ENCODE measurements at regions not wholly inside any gene's neighbourhood (a gene's known extent, or its start where the extent isn't known, plus 50 kb on each side); places are given as distances from the start of the nearest gene placed in this dataset.

DNA sequence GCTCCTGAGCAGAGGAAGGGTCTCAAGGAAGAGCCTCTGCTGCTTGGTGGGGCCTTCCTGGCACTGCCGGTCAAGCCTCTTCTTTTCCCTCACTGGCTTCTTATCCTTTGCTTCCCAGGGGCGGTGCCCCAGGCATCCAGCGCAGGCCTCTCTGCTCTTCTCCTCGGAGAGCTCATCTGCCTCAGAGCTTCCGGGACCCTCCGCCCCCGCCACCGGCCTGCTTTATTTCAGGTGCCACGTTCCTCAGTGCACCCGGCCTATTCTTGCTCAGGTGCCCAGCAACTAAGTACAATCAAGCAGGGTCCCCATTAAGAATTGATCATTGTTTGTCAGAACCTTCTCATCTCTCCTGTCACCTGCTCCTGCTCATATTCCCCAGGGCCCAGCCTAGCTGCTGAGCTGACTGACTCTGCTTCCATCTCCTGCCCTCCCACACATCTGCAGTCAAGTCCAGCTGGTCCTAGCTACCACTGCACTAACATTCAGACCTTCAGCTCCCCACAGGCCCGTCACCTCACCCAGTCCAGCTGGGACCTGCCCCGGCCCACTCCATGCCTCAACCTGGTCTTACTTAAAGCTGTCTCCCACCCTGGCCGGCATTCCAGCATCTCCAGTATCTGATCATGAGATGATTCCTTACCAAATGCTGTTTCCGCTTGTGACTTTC, 114.3 kb upstream of the BOD1 start:
- CTCF ChIA-PET, result no interaction called here
- Histone ChIP-seq H3K79me1 (ENCODE audit: low read depth in 1 of 2, low read length in 2 of 2) (no peaks in the 10 kb centered on the region), H2AK9ac (replicated peaks; ENCODE audit: low read depth, low read length, poor library complexity) (no peak overlapping the region), H3K36me3 (ENCODE audit: control insufficient read depth, insufficient read depth, low read length) (no peaks in the 10 kb centered on the region), H3K9me3 (ENCODE audit: control insufficient read depth, insufficient read depth, low read length) (peaks cover 2% of the 10 kb centered on the region; the same call in 1 of the 2 replicates), H2BK5ac (ENCODE audit: low read depth, low read length, poor library complexity, severe bottlenecking) (no peak overlapping the region), H4K5ac (ENCODE audit: low read depth, low read length) (no peak overlapping the region), H3K4me1 (ENCODE audit: control insufficient read depth, insufficient read depth, low read length) (no peaks in the 10 kb centered on the region), H4K91ac (ENCODE audit: insufficient read depth, low read depth, low read length) (no peak overlapping the region), H4K8ac (ENCODE audit: low read depth in 2 of 2, low read length in 2 of 2) (no peak overlapping the region), H3K18ac (ENCODE audit: low read depth, low read length) (no peak overlapping the region), H2BK15ac (ENCODE audit: low read depth, low read length) (no peak overlapping the region), H3K4me3 (ENCODE audit: insufficient read depth, low read depth, low read length) (no peak overlapping the region), H3K4me2 (ENCODE audit: low read depth, low read length) (no peak overlapping the region), H3K56ac (ENCODE audit: extremely low read depth, insufficient read depth, low read length) (no peak overlapping the region), H3K23ac (ENCODE audit: low read depth, low read length) (no peak overlapping the region), H3K4ac (ENCODE audit: low read depth, low read length) (no peak overlapping the region), H3K27ac (ENCODE audit: insufficient read depth, low read length) (no peak overlapping the region), H3K14ac (replicated peaks; ENCODE audit: low read depth, low read length) (no peak overlapping the region), H2BK20ac (ENCODE audit: low read depth, low read length) (no peak overlapping the region), H3K27me3 (ENCODE audit: control insufficient read depth, insufficient read depth, low read length) (peaks cover 21% of the 10 kb centered on the region), H3K9me1 (ENCODE audit: insufficient read depth, low read length) (no peaks in the 10 kb centered on the region), H4K20me1 (ENCODE audit: insufficient read depth, low read length) (no peaks in the 10 kb centered on the region), H2AK5ac (ENCODE audit: low read depth, low read length) (no peak overlapping the region), H2AFZ (replicated peaks; ENCODE audit: low read length, poor library complexity) (no peak overlapping the region), H2BK120ac (ENCODE audit: low read depth, low read length) (no peak overlapping the region), H3K9ac (ENCODE audit: low read depth, low read length) (no peak overlapping the region)
- WGBS, 2 experiments (ENCODE audit: extremely low coverage in 2 of 2, insufficient read length in 1 of 2), result 78% methylated on average over 7 of the region's 14 CpGs; no CpG with 5 or more reads in 1 of the 2 experiments
- dilution Hi-C loops (cut with HindIII; ENCODE audit: low sequenced_read_pairs, unreplicated experiment), result no loop called here
- BruUV-seq (replicated peaks), result no TSS peak
- POLR2A ChIA-PET (ENCODE audit: unreplicated experiment), result no interaction called here
- intact Hi-C loops (cut with micrococcal nuclease), result no loop called here
- DNase-seq (no peak), ATAC-seq (ENCODE audit: low read depth) (no peak)
- TF ChIP-seq SMC3 (IDR thresholded peaks at IDR 0.05; ENCODE audit: low read depth, low read length) (no peak), POLR2A (IDR thresholded peaks at IDR 0.05; ENCODE audit: low read depth, low read length) (no peak)
- in situ Hi-C loops (cut with MboI; ENCODE audit: low sequenced_read_pairs), result no loop called here
